WTC11 (cell line): ENCODE measurements at regions not wholly inside any gene's neighbourhood (a gene's known extent, or its start where the extent isn't known, plus 50 kb on each side); places are given as distances from the start of the nearest gene placed in this dataset.

Experiments
- ATAC-seq: fragments of 200-7000 bp; cut with Tn5 transposase; 2 replicates; pipeline ENCODE4 v1.10.0; 2021; ENCODE audit warnings: mild to moderate bottlenecking, moderate library complexity
- CTCF ChIA-PET: fragments of 300-600 bp; sonication (Branson Sonifier 250); formaldehyde crosslinking; loops from one replicate; lab custom pipeline; 2021; ENCODE audit warnings: antibody characterized with exemption; lab: Charles Lee
- POLR2A ChIA-PET: fragments of 350-600 bp; sonication (Branson Sonifier 250); formaldehyde crosslinking; loops from one replicate; lab custom pipeline; 2021; ENCODE audit warnings: antibody characterized with exemption; lab: Charles Lee
- DNase-seq: peaks from one replicate; pipeline ENCODE4 v3.0.0; 2021; ENCODE audit warnings: low spot score
- H3K27ac Mint-ChIP-seq: 2 replicates; pipeline ENCODE4 v1.8.0; 2021; ENCODE audit warnings: mixed read lengths
- H3K27me3 Mint-ChIP-seq: 2 replicates; pipeline ENCODE4 v1.8.0; 2021; ENCODE audit warnings: low read depth, mild to moderate bottlenecking, moderate library complexity, mixed read lengths
- H3K36me3 Mint-ChIP-seq: 2 replicates; pipeline ENCODE4 v1.8.0; 2021; ENCODE audit warnings: mixed read lengths
- H3K4me1 Mint-ChIP-seq: 2 replicates; pipeline ENCODE4 v1.8.0; 2022; ENCODE audit warnings: mixed read lengths
- H3K4me3 Mint-ChIP-seq: 2 replicates; pipeline ENCODE4 v1.8.0; 2021; ENCODE audit warnings: mild to moderate bottlenecking, moderate library complexity, mixed read lengths
- H3K9me3 Mint-ChIP-seq: 2 replicates; pipeline ENCODE4 v1.8.0; 2021; ENCODE audit warnings: mixed read lengths
- MLX ChIP-seq: sonication (generic); formaldehyde crosslinking; IDR thresholded peaks from 2 replicates; pipeline ENCODE4 v1.8.1; 2023; ENCODE audit warnings: mild to moderate bottlenecking, missing genetic modification reagents, moderate library complexity
- PREB ChIP-seq: sonication (generic); formaldehyde crosslinking; IDR thresholded peaks from 2 replicates; pipeline ENCODE4 v1.8.1; 2022; ENCODE audit warnings: mild to moderate bottlenecking, missing genetic modification reagents, moderate library complexity, borderline replicate concordance
- RELA ChIP-seq: sonication (generic); formaldehyde crosslinking; IDR thresholded peaks from 2 replicates; pipeline ENCODE4 v1.8.1; 2022; ENCODE audit warnings: missing genetic modification reagents, mild to moderate bottlenecking, borderline replicate concordance
- STAT6 ChIP-seq: sonication (generic); formaldehyde crosslinking; conservative IDR thresholded peaks from 2 replicates; pipeline ENCODE4 v1.8.1; 2023; ENCODE audit warnings: mild to moderate bottlenecking, low read depth, missing genetic modification reagents, moderate library complexity
- ZBTB21 ChIP-seq: sonication (generic); formaldehyde crosslinking; IDR thresholded peaks from 2 replicates; pipeline ENCODE4 v1.8.1; 2023; ENCODE audit warnings: mild to moderate bottlenecking, missing genetic modification reagents, borderline replicate concordance
- ZNF219 ChIP-seq: sonication (generic); formaldehyde crosslinking; IDR thresholded peaks from 2 replicates; pipeline ENCODE4 v1.8.0; 2023; ENCODE audit warnings: missing genetic modification reagents, mild to moderate bottlenecking, borderline replicate concordance
- ZNF425 ChIP-seq: fragments of 250-450 bp; sonication (Bioruptor Pico); conservative IDR thresholded peaks from 2 replicates; pipeline ENCODE4 v1.9.0; 2021; ENCODE audit warnings: mild to moderate bottlenecking
- ZNF512 ChIP-seq: sonication (generic); formaldehyde crosslinking; IDR thresholded peaks from 2 replicates; pipeline ENCODE4 v1.8.1; 2022; ENCODE audit warnings: missing genetic modification reagents, borderline replicate concordance
- TF ChIP-seq, protein P1 (sequence below): fragments of 250-450 bp; sonication (Bioruptor Pico); IDR thresholded peaks from 2 replicates; pipeline ENCODE4 v1.8.0; 2021; ENCODE audit warnings: mild to moderate bottlenecking
- TF ChIP-seq, protein P2 (sequence below): sonication (generic); formaldehyde crosslinking; IDR thresholded peaks from 2 replicates; pipeline ENCODE4 v1.8.0; 2022; ENCODE audit warnings: missing genetic modification reagents
- TF ChIP-seq, protein P3 (sequence below): fragments of 250-450 bp; sonication (Bioruptor Pico); IDR thresholded peaks from 2 replicates; pipeline ENCODE4 v1.9.0; 2021; ENCODE audit warnings: moderate library complexity, mild to moderate bottlenecking, inconsistent platforms, borderline replicate concordance
- TF ChIP-seq, protein P4 (sequence below): sonication (generic); formaldehyde crosslinking; IDR thresholded peaks from 2 replicates; pipeline ENCODE4 v1.8.1; 2023; ENCODE audit warnings: mild to moderate bottlenecking, missing genetic modification reagents

GRCh38 chr11:23764286-23764685 lies 732.6 kb upstream of the LUZP2 start (continued):
- TF ChIP-seq, protein P1, sequence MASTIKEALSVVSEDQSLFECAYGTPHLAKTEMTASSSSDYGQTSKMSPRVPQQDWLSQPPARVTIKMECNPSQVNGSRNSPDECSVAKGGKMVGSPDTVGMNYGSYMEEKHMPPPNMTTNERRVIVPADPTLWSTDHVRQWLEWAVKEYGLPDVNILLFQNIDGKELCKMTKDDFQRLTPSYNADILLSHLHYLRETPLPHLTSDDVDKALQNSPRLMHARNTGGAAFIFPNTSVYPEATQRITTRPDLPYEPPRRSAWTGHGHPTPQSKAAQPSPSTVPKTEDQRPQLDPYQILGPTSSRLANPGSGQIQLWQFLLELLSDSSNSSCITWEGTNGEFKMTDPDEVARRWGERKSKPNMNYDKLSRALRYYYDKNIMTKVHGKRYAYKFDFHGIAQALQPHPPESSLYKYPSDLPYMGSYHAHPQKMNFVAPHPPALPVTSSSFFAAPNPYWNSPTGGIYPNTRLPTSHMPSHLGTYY (CRISPR knock-in tag), result no peak
- TF ChIP-seq ZBTB21 (CRISPR knock-in tag) (no peak), ZNF219 (CRISPR knock-in tag) (no peak), RELA (CRISPR knock-in tag) (no peak), PREB (CRISPR knock-in tag) (no peak)
- TF ChIP-seq, protein P2, sequence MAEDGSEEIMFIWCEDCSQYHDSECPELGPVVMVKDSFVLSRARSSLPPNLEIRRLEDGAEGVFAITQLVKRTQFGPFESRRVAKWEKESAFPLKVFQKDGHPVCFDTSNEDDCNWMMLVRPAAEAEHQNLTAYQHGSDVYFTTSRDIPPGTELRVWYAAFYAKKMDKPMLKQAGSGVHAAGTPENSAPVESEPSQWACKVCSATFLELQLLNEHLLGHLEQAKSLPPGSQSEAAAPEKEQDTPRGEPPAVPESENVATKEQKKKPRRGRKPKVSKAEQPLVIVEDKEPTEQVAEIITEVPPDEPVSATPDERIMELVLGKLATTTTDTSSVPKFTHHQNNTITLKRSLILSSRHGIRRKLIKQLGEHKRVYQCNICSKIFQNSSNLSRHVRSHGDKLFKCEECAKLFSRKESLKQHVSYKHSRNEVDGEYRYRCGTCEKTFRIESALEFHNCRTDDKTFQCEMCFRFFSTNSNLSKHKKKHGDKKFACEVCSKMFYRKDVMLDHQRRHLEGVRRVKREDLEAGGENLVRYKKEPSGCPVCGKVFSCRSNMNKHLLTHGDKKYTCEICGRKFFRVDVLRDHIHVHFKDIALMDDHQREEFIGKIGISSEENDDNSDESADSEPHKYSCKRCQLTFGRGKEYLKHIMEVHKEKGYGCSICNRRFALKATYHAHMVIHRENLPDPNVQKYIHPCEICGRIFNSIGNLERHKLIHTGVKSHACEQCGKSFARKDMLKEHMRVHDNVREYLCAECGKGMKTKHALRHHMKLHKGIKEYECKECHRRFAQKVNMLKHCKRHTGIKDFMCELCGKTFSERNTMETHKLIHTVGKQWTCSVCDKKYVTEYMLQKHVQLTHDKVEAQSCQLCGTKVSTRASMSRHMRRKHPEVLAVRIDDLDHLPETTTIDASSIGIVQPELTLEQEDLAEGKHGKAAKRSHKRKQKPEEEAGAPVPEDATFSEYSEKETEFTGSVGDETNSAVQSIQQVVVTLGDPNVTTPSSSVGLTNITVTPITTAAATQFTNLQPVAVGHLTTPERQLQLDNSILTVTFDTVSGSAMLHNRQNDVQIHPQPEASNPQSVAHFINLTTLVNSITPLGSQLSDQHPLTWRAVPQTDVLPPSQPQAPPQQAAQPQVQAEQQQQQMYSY (CRISPR knock-in tag), result no peak
- TF ChIP-seq, protein P3, sequence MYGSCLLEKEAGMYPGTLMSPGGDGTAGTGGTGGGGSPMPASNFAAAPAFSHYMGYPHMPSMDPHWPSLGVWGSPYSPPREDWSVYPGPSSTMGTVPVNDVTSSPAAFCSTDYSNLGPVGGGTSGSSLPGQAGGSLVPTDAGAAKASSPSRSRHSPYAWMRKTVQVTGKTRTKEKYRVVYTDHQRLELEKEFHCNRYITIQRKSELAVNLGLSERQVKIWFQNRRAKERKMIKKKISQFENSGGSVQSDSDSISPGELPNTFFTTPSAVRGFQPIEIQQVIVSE, result no peak

- TF ChIP-seq ZNF425 (CRISPR knock-in tag), result no peak
- no peak for TF ChIP-seq STAT6 (CRISPR knock-in tag)
- TF ChIP-seq, protein P4, sequence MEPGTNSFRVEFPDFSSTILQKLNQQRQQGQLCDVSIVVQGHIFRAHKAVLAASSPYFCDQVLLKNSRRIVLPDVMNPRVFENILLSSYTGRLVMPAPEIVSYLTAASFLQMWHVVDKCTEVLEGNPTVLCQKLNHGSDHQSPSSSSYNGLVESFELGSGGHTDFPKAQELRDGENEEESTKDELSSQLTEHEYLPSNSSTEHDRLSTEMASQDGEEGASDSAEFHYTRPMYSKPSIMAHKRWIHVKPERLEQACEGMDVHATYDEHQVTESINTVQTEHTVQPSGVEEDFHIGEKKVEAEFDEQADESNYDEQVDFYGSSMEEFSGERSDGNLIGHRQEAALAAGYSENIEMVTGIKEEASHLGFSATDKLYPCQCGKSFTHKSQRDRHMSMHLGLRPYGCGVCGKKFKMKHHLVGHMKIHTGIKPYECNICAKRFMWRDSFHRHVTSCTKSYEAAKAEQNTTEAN, result no peak
- no peak for TF ChIP-seq ZNF512
- TF ChIP-seq, protein P2 (CRISPR knock-in tag), result no peak
- TF ChIP-seq MLX (CRISPR knock-in tag), result no peak
- H3K36me3 Mint-ChIP-seq, result peaks cover 65% of the 10 kb centered on the region
- H3K27me3 Mint-ChIP-seq, result 0 out of 2 replicates have a peak, but pooled peaks cover 3% of the 10 kb centered on the region
- peaks cover 68% of the 10 kb centered on the region for H3K9me3 Mint-ChIP-seq
- no peak overlapping the region for H3K4me3 Mint-ChIP-seq
- DNase-seq (no peak), ATAC-seq (no peak)
- no peak overlapping the region for H3K27ac Mint-ChIP-seq
- peaks cover 12% of the 10 kb centered on the region for H3K4me1 Mint-ChIP-seq
- CTCF ChIA-PET, result no interaction called here
- POLR2A ChIA-PET, result no interaction called here
Observed at GRCh38 chr11:23765682-23766252, 731.1 kb upstream of the LUZP2 start.
